ENCODE measurements at regions not wholly inside any gene's neighbourhood (a gene's known extent, or its start where the extent isn't known, plus 50 kb on each side); places are given as distances from the start of the nearest gene placed in this dataset.

DNA sequence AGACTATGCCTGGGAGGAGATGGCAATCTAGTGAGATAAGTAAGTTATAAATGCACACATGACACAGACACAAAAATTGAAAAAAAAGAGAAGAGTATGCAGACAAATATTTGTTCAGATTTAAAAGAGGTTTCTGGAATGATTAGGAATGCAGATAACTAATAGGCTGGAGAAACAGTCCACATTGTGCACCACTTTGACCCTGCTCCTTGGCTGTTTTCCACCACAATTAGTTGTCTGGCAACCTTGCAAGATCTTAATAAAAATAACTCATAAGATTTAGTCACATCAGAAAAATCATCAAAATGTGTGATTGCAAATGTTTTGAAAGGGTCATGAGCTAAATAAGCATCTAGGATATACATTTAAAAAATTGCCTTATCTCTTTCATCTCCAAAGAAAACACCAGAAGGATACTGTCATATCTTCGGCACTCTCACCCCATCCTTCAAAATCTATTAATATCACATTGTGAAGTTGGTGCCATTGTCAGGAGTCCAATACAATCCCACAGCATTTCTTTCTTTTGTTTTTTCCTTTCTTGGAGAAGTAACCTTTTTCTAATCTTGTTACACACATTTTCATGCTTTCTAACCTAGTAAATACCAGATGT lies 153.7 kb upstream of the KCNMB2 start:
- TF ChIP-seq CTCF (IDR thresholded peaks at IDR 0.05) (no peak), POLR2A (IDR thresholded peaks at IDR 0.05) (no peak)

Measured in heart left ventricle (tissue), 13 donors.